SKM-1 treated with dmso at 0.1 percent for 144 hours (cell line): ENCODE measurements at regions not wholly inside any gene's neighbourhood (a gene's known extent, or its start where the extent isn't known, plus 50 kb on each side); places are given as distances from the start of the nearest gene placed in this dataset.

Experiments
- DNase-seq: peaks from one replicate; lab custom pipeline; 2025; ENCODE audit not compliant: unreplicated experiment; lab: John Stamatoyannopoulos, UW

DNA sequence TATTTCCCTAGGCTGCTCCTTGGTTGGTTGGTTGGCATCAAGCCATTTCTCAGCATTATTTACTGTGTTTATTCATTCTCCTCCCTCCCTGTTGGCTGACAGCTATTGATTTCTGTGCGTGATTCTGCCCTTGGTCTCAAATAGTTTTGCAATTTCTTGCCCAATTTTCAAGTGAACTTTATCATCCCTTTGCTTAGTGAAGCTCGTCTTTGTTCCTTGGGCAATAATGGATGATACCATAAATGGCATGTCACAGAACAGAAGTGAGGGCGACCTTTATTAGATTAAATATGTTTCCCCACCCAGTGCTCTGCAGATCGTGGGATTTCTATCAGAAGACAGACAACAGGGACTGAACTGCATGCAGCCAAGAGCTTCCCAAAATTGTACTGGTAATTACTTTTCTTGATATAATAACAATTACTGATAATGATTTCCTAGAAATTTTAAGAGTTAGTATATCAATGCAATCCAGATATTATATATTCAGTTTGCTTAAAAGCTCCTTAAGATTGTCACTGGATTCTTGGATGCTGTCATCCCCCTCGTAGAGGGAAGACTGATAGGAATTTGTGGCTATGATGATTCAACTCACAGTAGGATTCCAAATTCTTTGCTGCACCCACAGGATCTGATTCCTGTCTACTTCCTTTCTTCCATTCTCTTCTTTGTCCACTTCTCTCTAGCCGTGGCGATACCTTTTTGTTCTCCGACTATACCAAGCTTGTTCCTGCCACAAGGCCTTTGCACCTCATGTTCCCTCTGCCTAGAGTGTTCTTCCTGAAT lies 122.1 kb upstream of the KAZN start:
- DNase-seq = no peak

DNA sequence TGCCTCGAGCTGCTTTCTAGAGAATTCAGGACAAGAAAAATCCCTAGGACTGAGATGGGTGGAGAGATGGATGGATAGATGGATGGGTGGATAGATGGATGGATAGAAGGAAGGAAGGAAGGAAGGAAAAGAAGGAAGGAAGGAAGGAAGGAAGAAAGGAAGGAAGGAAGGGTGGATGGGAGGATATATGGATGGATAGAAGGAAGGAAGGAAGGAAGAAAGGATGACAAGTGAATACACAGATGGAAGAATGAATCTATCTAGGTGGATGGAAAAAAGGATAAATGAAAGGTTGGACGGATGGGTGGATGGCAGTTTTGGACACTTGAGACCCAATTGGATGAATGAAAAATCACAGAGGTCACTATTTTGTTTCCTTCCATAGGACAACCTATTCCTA lies 120.4 kb upstream of the KAZN start:
- DNase-seq = no peak

DNA sequence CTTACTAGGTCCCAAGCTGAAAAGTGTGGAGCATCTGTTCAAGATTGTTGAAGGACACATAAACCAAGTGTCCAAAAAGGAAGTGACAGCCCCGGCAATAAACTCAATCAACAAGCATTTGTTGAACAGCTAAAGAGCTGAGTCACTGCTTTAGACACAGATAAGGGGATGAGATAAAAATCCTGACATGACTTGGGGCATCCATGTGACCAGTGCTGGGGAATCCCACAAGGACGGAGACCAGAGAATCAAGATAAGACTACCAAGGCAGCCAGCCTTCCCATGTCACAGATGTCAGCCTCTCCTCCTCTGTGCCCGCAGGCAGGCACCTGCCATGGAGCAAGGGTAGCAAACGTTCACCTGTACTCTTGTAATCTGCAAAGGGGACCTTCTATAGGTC lies 118.6 kb upstream of the KAZN start:
- no peak for DNase-seq

DNA sequence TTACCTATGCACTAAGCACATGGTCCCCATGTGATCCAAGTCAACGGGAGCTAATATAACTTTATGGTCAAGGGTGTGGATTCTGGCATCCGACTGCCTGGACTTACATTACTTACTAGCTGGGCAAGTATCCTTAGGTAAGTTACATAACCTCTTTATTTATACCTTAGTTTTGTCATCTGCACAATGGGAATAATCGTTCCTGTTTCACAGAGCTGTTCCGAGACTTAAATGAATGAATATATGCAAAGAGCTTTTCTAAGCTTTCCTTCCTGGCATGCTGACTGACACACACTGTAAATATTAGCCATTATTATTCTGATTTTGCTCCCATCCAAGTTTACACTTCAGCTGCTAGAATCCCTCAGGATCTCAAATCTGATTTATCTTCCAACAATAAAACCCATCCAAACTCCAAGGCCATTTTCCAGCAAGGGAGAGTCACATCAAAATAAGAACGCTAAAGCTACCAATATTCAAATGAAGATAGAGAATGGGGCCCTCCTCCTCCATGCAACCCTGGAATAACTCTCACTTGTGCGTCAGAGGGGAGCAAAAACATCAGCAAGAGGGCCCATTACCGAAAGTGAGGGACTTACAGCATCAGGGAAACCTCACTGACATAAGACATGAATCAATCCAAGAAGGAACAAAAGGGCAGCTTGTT lies 115.6 kb upstream of the KAZN start:
- no peak for DNase-seq

DNA sequence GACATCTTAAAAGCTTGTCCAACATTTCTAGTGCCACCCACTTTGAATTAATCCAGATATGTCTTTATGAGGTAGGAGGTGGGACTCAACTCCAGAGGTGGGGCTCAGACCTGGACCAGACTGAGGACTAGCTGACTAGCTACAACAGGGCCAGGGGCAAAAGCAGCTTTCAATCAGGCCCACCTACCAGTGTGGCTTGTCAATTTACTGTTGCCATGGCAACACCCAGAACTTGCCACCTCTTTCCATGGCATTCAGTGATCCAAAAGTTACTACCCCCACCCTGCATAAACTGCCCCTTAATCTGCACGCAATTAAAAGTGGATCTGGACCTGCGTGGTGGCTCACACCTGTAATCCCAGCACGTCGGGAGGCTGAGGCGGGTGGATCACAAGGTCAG lies 113.2 kb upstream of the KAZN start:
- DNase-seq = no peak

- DNase-seq = no peak
These were observed 111.9 kb upstream of the KAZN start for GRCh38 chr1:14486401-14487201.

- DNase-seq = no peak
These were observed 110.8 kb upstream of the KAZN start for GRCh38 chr1:14487671-14488070.

- no peak for DNase-seq
These were observed 103.6 kb upstream of the KAZN start for GRCh38 chr1:14494911-14495310.

GRCh38 chr1:14495381-14495780 lies 103.1 kb upstream of the KAZN start:
- DNase-seq = no peak

- no peak for DNase-seq
These were observed 102.5 kb upstream of the KAZN start for GRCh38 chr1:14495996-14496395.

GRCh38 chr1:14498839-14499238 lies 99.6 kb upstream of the KAZN start:
- DNase-seq = no peak

- DNase-seq = no peak
These were observed 99.0 kb upstream of the KAZN start for GRCh38 chr1:14499312-14500040.

- no peak for DNase-seq
These were observed 98.4 kb upstream of the KAZN start for GRCh38 chr1:14500041-14500440.

DNA sequence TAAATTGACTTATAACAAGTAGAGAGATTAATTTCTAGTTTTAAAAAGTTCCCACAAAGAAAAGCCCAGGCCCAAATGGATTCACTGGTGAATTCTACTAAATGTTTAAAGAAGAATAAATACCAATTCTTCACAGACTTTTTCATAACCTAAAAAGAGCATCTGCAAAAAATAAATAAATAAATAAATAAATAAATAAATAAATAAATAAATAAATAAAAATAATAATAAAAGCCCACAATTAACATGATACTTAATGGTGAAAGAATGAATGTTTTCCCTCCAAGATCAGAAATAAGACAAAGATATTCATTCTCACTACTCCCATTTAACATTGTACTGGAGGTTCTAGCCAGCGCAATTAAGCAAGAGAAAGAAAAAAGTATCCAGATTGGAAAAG lies 97.6 kb upstream of the KAZN start:
- DNase-seq = no peak

- no peak for DNase-seq
These were observed 94.0 kb upstream of the KAZN start for GRCh38 chr1:14504517-14504916.

DNA sequence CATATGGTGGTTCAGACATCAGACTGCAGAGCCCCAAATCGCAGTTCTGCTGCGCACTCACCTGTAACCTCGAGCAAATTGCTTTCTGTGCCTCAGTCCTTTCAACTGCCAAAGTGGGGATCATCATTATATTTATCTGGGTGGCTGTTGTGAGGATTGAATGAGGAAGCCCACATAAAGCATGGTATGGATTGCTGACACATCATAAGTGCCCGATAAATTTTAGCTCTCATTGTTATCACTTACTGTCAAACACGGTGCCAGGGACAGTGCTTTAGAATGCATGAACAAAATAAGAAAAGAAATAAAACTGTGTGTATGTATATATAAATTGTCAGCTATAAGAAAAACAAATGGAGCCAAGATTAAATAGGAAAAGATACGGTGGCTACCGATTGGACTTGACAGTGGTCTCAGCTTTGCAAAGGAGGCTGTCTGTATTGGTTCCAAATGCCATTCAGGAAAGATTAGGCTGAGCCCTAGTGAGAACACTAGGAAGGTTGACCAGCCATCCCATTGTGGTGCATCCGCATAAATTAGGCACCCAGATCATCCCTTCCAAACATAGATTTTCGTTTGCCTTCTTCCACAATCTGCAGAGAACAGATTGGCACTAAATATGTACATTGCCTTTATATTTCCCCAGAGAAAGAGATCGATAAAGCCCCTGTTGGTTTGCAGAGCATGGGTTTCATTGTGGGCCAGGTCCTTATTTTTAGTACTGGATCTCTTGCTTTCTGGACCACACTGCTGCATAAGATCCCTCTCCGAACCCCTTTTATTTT lies 91.8 kb upstream of the KAZN start:
- DNase-seq = no peak

DNA sequence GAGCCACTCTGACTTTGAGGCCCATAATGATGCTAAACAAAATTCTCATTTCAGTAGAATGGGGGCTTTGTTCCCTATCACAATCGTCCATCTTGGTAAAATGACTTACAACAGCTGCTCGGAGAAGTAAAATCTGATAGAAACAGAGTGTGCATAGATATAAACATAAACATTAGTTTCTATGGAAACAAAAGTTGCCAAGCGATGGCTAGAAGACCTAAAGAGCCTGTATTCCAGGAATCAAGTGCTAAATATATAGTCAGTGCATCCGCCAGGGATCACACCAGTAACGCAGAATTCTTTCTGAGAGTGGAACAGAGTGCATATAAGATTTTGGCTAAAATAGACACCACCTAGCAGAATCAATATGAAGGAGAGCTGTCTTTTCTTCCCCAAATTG lies 91.2 kb upstream of the KAZN start:
- DNase-seq = no peak

GRCh38 chr1:14508613-14509012 lies 89.9 kb upstream of the KAZN start:
- DNase-seq = no peak

- no peak for DNase-seq
These were observed 87.3 kb upstream of the KAZN start for GRCh38 chr1:14511166-14511680.
